Peyer's patch (tissue), 4 donors: ENCODE measurements at regions not wholly inside any gene's neighbourhood (a gene's known extent, or its start where the extent isn't known, plus 50 kb on each side); places are given as distances from the start of the nearest gene placed in this dataset.

Experiments used
- CTCF ChIP-seq, 6 experiments: fragments of 450-650 bp in 4 of 6; fragments of 200-600 bp in 2 of 6; sonication (generic) in 1 of 6; IDR thresholded peaks; one replicate each; pipeline ENCODE4 v1.5.1; 2017 to 2019; ENCODE audit warnings: antibody characterized with exemption in 6 of 6, mild to moderate bottlenecking in 3 of 6, moderate library complexity in 1 of 6
- POLR2A ChIP-seq, 2 donors: fragments of 450-650 bp; IDR thresholded peaks; one replicate each; pipeline ENCODE4 v1.5.1; 2017; ENCODE audit warnings: antibody characterized with exemption in 2 of 2, mild to moderate bottlenecking in 2 of 2, moderate library complexity in 2 of 2

- TF ChIP-seq CTCF (IDR thresholded peaks at IDR 0.05) (no peak), POLR2A (IDR thresholded peaks at IDR 0.05) (no peak)
Observed at GRCh38 chr13:79149210-79149609, 256.8 kb downstream of the RBM26 start.
